ENCODE measurements at regions not wholly inside any gene's neighbourhood (a gene's known extent, or its start where the extent isn't known, plus 50 kb on each side); places are given as distances from the start of the nearest gene placed in this dataset.

- ChIA-PET CTCF (no interaction called here), POLR2A (no interaction called here)
- ATAC-seq (no peak), DNase-seq (no peak)
- H3K27me3 Mint-ChIP-seq (ENCODE audit: low read depth) = no peaks in the 10 kb centered on the region
- H3K36me3 Mint-ChIP-seq (ENCODE audit: low read depth) = no peaks in the 10 kb centered on the region
- H3K4me1 Mint-ChIP-seq (ENCODE audit: low read depth) = no peaks in the 10 kb centered on the region
- H3K9me3 Mint-ChIP-seq (ENCODE audit: insufficient read depth) = no peaks in the 10 kb centered on the region
- H3K4me3 Mint-ChIP-seq = no peak overlapping the region
- no peak overlapping the region for H3K27ac Mint-ChIP-seq
Observed at GRCh38 chr5:164062304-164062703, 556.9 kb downstream of the MAT2B start.

GRCh38 chr5:164065266-164065665 lies 559.8 kb downstream of the MAT2B start:
- no peaks in the 10 kb centered on the region for H3K36me3 Mint-ChIP-seq (ENCODE audit: low read depth)
- no peak overlapping the region for H3K27ac Mint-ChIP-seq
- H3K4me1 Mint-ChIP-seq (ENCODE audit: low read depth) = no peaks in the 10 kb centered on the region
- H3K4me3 Mint-ChIP-seq = no peak overlapping the region
- no peaks in the 10 kb centered on the region for H3K9me3 Mint-ChIP-seq (ENCODE audit: insufficient read depth)
- ChIA-PET POLR2A (no interaction called here), CTCF (no interaction called here)
- DNase-seq (no peak), ATAC-seq (no peak)
- no peaks in the 10 kb centered on the region for H3K27me3 Mint-ChIP-seq (ENCODE audit: low read depth)

GRCh38 chr5:164071671-164072070 lies 566.3 kb downstream of the MAT2B start:
- H3K27me3 Mint-ChIP-seq (ENCODE audit: low read depth) = no peaks in the 10 kb centered on the region
- H3K4me1 Mint-ChIP-seq (ENCODE audit: low read depth) = no peaks in the 10 kb centered on the region
- POLR2A ChIA-PET = no interaction called here
- H3K9me3 Mint-ChIP-seq (ENCODE audit: insufficient read depth) = no peaks in the 10 kb centered on the region
- CTCF ChIA-PET = no interaction called here
- DNase-seq (no peak), ATAC-seq (no peak)
- no peak overlapping the region for H3K27ac Mint-ChIP-seq
- no peak overlapping the region for H3K4me3 Mint-ChIP-seq
- no peaks in the 10 kb centered on the region for H3K36me3 Mint-ChIP-seq (ENCODE audit: low read depth)

- no peak for DNase-seq
- ChIA-PET POLR2A (no interaction called here), CTCF (no interaction called here)
- Mint-ChIP-seq H3K27ac (no peak overlapping the region), H3K36me3 (ENCODE audit: low read depth) (no peaks in the 10 kb centered on the region), H3K9me3 (ENCODE audit: insufficient read depth) (no peaks in the 10 kb centered on the region), H3K4me1 (ENCODE audit: low read depth) (no peaks in the 10 kb centered on the region), H3K4me3 (no peak overlapping the region), H3K27me3 (ENCODE audit: low read depth) (no peaks in the 10 kb centered on the region)
- ATAC-seq = no peak
Observed at GRCh38 chr5:164073081-164073480, 567.7 kb downstream of the MAT2B start.

GRCh38 chr5:164076556-164076955 lies 571.1 kb downstream of the MAT2B start:
- DNase-seq (no peak), ATAC-seq (no peak)
- Mint-ChIP-seq H3K27me3 (ENCODE audit: low read depth) (no peaks in the 10 kb centered on the region), H3K27ac (no peak overlapping the region), H3K4me1 (ENCODE audit: low read depth) (no peaks in the 10 kb centered on the region), H3K9me3 (ENCODE audit: insufficient read depth) (no peaks in the 10 kb centered on the region), H3K36me3 (ENCODE audit: low read depth) (no peaks in the 10 kb centered on the region), H3K4me3 (no peak overlapping the region)
- ChIA-PET CTCF (no interaction called here), POLR2A (no interaction called here)

GRCh38 chr5:164090358-164090757 lies 584.9 kb downstream of the MAT2B start:
- H3K27me3 Mint-ChIP-seq (ENCODE audit: low read depth) = no peaks in the 10 kb centered on the region
- no peak for ATAC-seq
- H3K4me3 Mint-ChIP-seq = no peak overlapping the region
- CTCF ChIA-PET = no interaction called here
- H3K9me3 Mint-ChIP-seq (ENCODE audit: insufficient read depth) = peaks cover 4% of the 10 kb centered on the region
- no peak overlapping the region for H3K27ac Mint-ChIP-seq
- no peak for DNase-seq
- POLR2A ChIA-PET = no interaction called here
- H3K4me1 Mint-ChIP-seq (ENCODE audit: low read depth) = no peaks in the 10 kb centered on the region
- H3K36me3 Mint-ChIP-seq (ENCODE audit: low read depth) = no peaks in the 10 kb centered on the region

- Mint-ChIP-seq H3K4me1 (ENCODE audit: low read depth) (no peaks in the 10 kb centered on the region), H3K4me3 (no peak overlapping the region), H3K27me3 (ENCODE audit: low read depth) (no peaks in the 10 kb centered on the region), H3K9me3 (ENCODE audit: insufficient read depth) (peaks cover 4% of the 10 kb centered on the region), H3K27ac (no peak overlapping the region), H3K36me3 (ENCODE audit: low read depth) (no peaks in the 10 kb centered on the region)
- ChIA-PET POLR2A (no interaction called here), CTCF (no interaction called here)
- DNase-seq (no peak), ATAC-seq (no peak)
Observed at GRCh38 chr5:164091836-164092235, 586.4 kb downstream of the MAT2B start.

GRCh38 chr5:164094291-164094690 lies 588.9 kb downstream of the MAT2B start:
- DNase-seq = no peak
- POLR2A ChIA-PET = no interaction called here
- no peaks in the 10 kb centered on the region for H3K27me3 Mint-ChIP-seq (ENCODE audit: low read depth)
- CTCF ChIA-PET = no interaction called here
- no peaks in the 10 kb centered on the region for H3K4me1 Mint-ChIP-seq (ENCODE audit: low read depth)
- no peak for ATAC-seq
- H3K27ac Mint-ChIP-seq = no peak overlapping the region
- H3K4me3 Mint-ChIP-seq = no peak overlapping the region
- H3K36me3 Mint-ChIP-seq (ENCODE audit: low read depth) = no peaks in the 10 kb centered on the region
- H3K9me3 Mint-ChIP-seq (ENCODE audit: insufficient read depth) = no peaks in the 10 kb centered on the region

- CTCF ChIA-PET = no interaction called here
- ATAC-seq = no peak
Observed at GRCh38 chr5:164097749-164098148, 592.3 kb downstream of the MAT2B start.

GRCh38 chr5:164098531-164098930 lies 593.1 kb downstream of the MAT2B start:
- ATAC-seq (no peak), DNase-seq (no peak)
- no peaks in the 10 kb centered on the region for H3K4me1 Mint-ChIP-seq (ENCODE audit: low read depth)
- ChIA-PET POLR2A (no interaction called here), CTCF (no interaction called here)
- no peaks in the 10 kb centered on the region for H3K27me3 Mint-ChIP-seq (ENCODE audit: low read depth)
- H3K27ac Mint-ChIP-seq = no peak overlapping the region
- no peaks in the 10 kb centered on the region for H3K36me3 Mint-ChIP-seq (ENCODE audit: low read depth)
- H3K9me3 Mint-ChIP-seq (ENCODE audit: insufficient read depth) = no peaks in the 10 kb centered on the region
- H3K4me3 Mint-ChIP-seq = no peak overlapping the region

More at GRCh38 chr5:164097749-164098148, 592.3 kb downstream of the MAT2B start:
- Mint-ChIP-seq H3K27ac (no peak overlapping the region), H3K36me3 (ENCODE audit: low read depth) (no peaks in the 10 kb centered on the region), H3K4me1 (ENCODE audit: low read depth) (no peaks in the 10 kb centered on the region), H3K27me3 (ENCODE audit: low read depth) (no peaks in the 10 kb centered on the region), H3K4me3 (no peak overlapping the region), H3K9me3 (ENCODE audit: insufficient read depth) (no peaks in the 10 kb centered on the region)
- no peak for DNase-seq
- POLR2A ChIA-PET = no interaction called here

- POLR2A ChIA-PET = no interaction called here
- CTCF ChIA-PET = no interaction called here
- no peaks in the 10 kb centered on the region for H3K27me3 Mint-ChIP-seq (ENCODE audit: low read depth)
- H3K36me3 Mint-ChIP-seq (ENCODE audit: low read depth) = no peaks in the 10 kb centered on the region
- DNase-seq = no peak
- no peak for ATAC-seq
- H3K4me3 Mint-ChIP-seq = no peak overlapping the region
- H3K4me1 Mint-ChIP-seq (ENCODE audit: low read depth) = no peaks in the 10 kb centered on the region
- no peaks in the 10 kb centered on the region for H3K9me3 Mint-ChIP-seq (ENCODE audit: insufficient read depth)
- no peak overlapping the region for H3K27ac Mint-ChIP-seq
Observed at GRCh38 chr5:164098979-164099378, 593.6 kb downstream of the MAT2B start.

- no peak for ATAC-seq
- no peak for DNase-seq
- CTCF ChIA-PET = no interaction called here
- H3K9me3 Mint-ChIP-seq (ENCODE audit: insufficient read depth) = no peaks in the 10 kb centered on the region
- POLR2A ChIA-PET = no interaction called here
- H3K27ac Mint-ChIP-seq = no peak overlapping the region
- H3K27me3 Mint-ChIP-seq (ENCODE audit: low read depth) = no peaks in the 10 kb centered on the region
- no peak overlapping the region for H3K4me3 Mint-ChIP-seq
- H3K4me1 Mint-ChIP-seq (ENCODE audit: low read depth) = peaks cover 7% of the 10 kb centered on the region
- H3K36me3 Mint-ChIP-seq (ENCODE audit: low read depth) = no peaks in the 10 kb centered on the region
Observed at GRCh38 chr5:164115420-164115819, 610.0 kb downstream of the MAT2B start.

GRCh38 chr5:164119806-164120447 lies 614.5 kb downstream of the MAT2B start:
- ChIA-PET CTCF (no interaction called here), POLR2A (no interaction called here)
- DNase-seq = no peak
- peak overlapping the region; percentile 79 for H3K27ac Mint-ChIP-seq
- peaks cover 7% of the 10 kb centered on the region for H3K4me1 Mint-ChIP-seq (ENCODE audit: low read depth)
- no peak for ATAC-seq
- H3K4me3 Mint-ChIP-seq = no peak overlapping the region
- H3K36me3 Mint-ChIP-seq (ENCODE audit: low read depth) = no peaks in the 10 kb centered on the region
- H3K27me3 Mint-ChIP-seq (ENCODE audit: low read depth) = no peaks in the 10 kb centered on the region
- H3K9me3 Mint-ChIP-seq (ENCODE audit: insufficient read depth) = peaks cover 5% of the 10 kb centered on the region

Measured in activated CD8-positive, alpha-beta T cell treated with anti-CD3 and anti-CD28 coated beads, Interleukin-2, amount 10 ng/mL, durations not matched to agents 7 days and 5 days (primary cell).